Tibial artery (tissue), 4 donors: ENCODE measurements at regions not wholly inside any gene's neighbourhood (a gene's known extent, or its start where the extent isn't known, plus 50 kb on each side); places are given as distances from the start of the nearest gene placed in this dataset.

Experiments
- DNase-seq, 2 donors: peaks; one replicate each; pipeline ENCODE4 v3.0.0-alpha.2; 2019
- H3K27ac ChIP-seq, 2 donors: fragments of 200-600 bp; sonication (generic) in 1 of 2; 1 replicate in 1 of 2; 2 replicates in 1 of 2; pipeline ENCODE4 v1.5.1; 2018 to 2019; ENCODE audit warnings: mild to moderate bottlenecking in 1 of 2
- H3K27me3 ChIP-seq, 2 donors: fragments of 200-600 bp; sonication (generic) in 1 of 2; one replicate each; pipeline versions ENCODE4 v1.5.1 to v1.6.0; 2016 to 2019
- H3K36me3 ChIP-seq, 3 donors: fragments of 200-600 bp; sonication (generic) in 2 of 3; one replicate each; pipeline ENCODE4 v1.5.1; 2016 to 2019; ENCODE audit warnings: mild to moderate bottlenecking in 2 of 3
- H3K4me1 ChIP-seq, 4 donors: fragments of 200-600 bp; sonication (generic) in 2 of 4; 1 replicate in 3 of 4; 2 replicates in 1 of 4; pipeline ENCODE4 v1.5.1; 2016 to 2019
- H3K4me3 ChIP-seq, 2 donors: fragments of 200-600 bp; sonication (generic) in 1 of 2; 1 replicate in 1 of 2; 2 replicates in 1 of 2; pipeline ENCODE4 v1.5.1; 2018 to 2019; ENCODE audit warnings: mild to moderate bottlenecking in 2 of 2
- H3K9me3 ChIP-seq, 3 donors: fragments of 200-600 bp; sonication (generic) in 1 of 3; one replicate each; pipeline ENCODE4 v1.5.1; 2016 to 2019
- CTCF ChIP-seq, 2 experiments: fragments of 200-600 bp in 1 of 2; fragments of 450-650 bp in 1 of 2; IDR thresholded peaks; one replicate each; pipeline ENCODE4 v1.5.1; 2017 to 2019; ENCODE audit warnings: antibody characterized with exemption in 2 of 2, mild to moderate bottlenecking in 1 of 2, moderate library complexity in 1 of 2
- intact Hi-C: fragments of 100-400 bp; cut with DNase I; formaldehyde crosslinking; loops from one replicate; pipeline ENCODE4 v1.15.0; 2023; ENCODE audit warnings: low total_unique reads

GRCh38 chr4:38347251-38347650 lies 316.7 kb upstream of the KLF3 start:
- H3K27ac ChIP-seq: no peak overlapping the region
- no peak for TF ChIP-seq CTCF (IDR thresholded peaks at IDR 0.05)
- peaks cover 0 to 12% (median 0%) of the 10 kb centered on the region in 3 donors for H3K9me3 ChIP-seq
- H3K36me3 ChIP-seq: no peaks in the 10 kb centered on the region
- no peak overlapping the region for H3K4me3 ChIP-seq
- H3K4me1 ChIP-seq: no peaks in the 10 kb centered on the region
- no peaks in the 10 kb centered on the region for H3K27me3 ChIP-seq
- intact Hi-C loops: no loop called here
- DNase-seq: no peak

DNA sequence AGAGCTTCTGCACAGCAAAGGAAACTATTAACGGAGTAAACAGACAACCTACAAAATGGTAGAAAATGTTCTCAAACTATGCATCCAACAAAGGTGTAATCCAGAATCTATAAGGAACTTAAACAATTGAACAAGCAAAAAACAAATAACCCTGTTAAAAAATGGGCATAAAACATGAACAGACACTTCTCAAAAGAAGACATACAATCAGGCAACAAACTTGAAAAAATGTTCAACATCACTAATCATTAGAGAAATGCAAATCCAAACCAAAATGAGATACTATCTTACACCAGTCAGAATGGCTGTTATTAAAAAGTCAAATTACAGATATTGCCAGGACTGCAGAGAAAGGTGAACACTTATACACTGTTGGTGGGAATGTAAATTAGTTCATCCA lies 309.6 kb upstream of the KLF3 start:
- H3K36me3 ChIP-seq: no peaks in the 10 kb centered on the region
- no peaks in the 10 kb centered on the region for H3K4me1 ChIP-seq
- no peaks in the 10 kb centered on the region for H3K27me3 ChIP-seq
- H3K9me3 ChIP-seq: peaks cover 0 to 19% (median 0%) of the 10 kb centered on the region in 3 donors
- no peak overlapping the region for H3K4me3 ChIP-seq
- no peak for DNase-seq
- TF ChIP-seq CTCF (IDR thresholded peaks at IDR 0.05): no peak
- H3K27ac ChIP-seq: no peak overlapping the region
- intact Hi-C loops: no loop called here

DNA sequence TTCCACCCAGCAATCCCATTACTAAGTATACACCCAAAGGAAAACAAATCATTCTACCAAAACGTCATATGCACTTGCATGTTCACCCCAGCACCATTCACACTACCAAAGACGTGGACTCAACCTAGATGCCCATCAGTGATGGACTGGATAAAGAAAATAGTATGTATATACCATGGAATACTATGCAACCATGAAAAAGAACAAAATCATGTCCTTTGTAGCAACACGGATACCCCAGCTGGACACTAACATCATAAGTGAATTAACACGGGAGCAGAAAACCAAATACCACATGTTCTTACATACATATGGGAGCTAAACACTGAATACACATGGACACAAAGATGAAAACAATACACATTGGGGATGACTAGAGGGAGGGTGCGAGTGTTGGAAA lies 309.1 kb upstream of the KLF3 start:
- TF ChIP-seq CTCF (IDR thresholded peaks at IDR 0.05): no peak
- H3K27me3 ChIP-seq: no peaks in the 10 kb centered on the region
- no peak for DNase-seq
- H3K4me1 ChIP-seq: no peaks in the 10 kb centered on the region
- no peaks in the 10 kb centered on the region for H3K36me3 ChIP-seq
- H3K9me3 ChIP-seq: peaks cover 0 to 19% (median 0%) of the 10 kb centered on the region in 3 donors
- H3K27ac ChIP-seq: no peak overlapping the region
- intact Hi-C loops: no loop called here
- H3K4me3 ChIP-seq: no peak overlapping the region

- Histone ChIP-seq H3K4me1 (no peaks in the 10 kb centered on the region), H3K4me3 (no peak overlapping the region), H3K27me3 (no peaks in the 10 kb centered on the region), H3K36me3 (no peaks in the 10 kb centered on the region), H3K9me3 (peaks cover 0 to 12% (median 0%) of the 10 kb centered on the region in 3 donors), H3K27ac (no peak overlapping the region)
- TF ChIP-seq CTCF (IDR thresholded peaks at IDR 0.05): no peak
- intact Hi-C loops: no loop called here
- DNase-seq: no peak
These were observed 307.3 kb upstream of the KLF3 start for GRCh38 chr4:38356686-38357085.

GRCh38 chr4:38357546-38357945 lies 306.5 kb upstream of the KLF3 start:
- H3K36me3 ChIP-seq: no peaks in the 10 kb centered on the region
- H3K27me3 ChIP-seq: no peaks in the 10 kb centered on the region
- DNase-seq: no peak
- peaks cover 0 to 4% (median 0%) of the 10 kb centered on the region in 3 donors for H3K9me3 ChIP-seq
- TF ChIP-seq CTCF (IDR thresholded peaks at IDR 0.05): no peak
- no peak overlapping the region for H3K27ac ChIP-seq
- intact Hi-C loops: no loop called here
- no peaks in the 10 kb centered on the region for H3K4me1 ChIP-seq
- H3K4me3 ChIP-seq: no peak overlapping the region

GRCh38 chr4:38359113-38359512 lies 304.9 kb upstream of the KLF3 start:
- no peak overlapping the region for H3K27ac ChIP-seq
- intact Hi-C loops: no loop called here
- no peaks in the 10 kb centered on the region for H3K4me1 ChIP-seq
- no peaks in the 10 kb centered on the region for H3K36me3 ChIP-seq
- no peak for TF ChIP-seq CTCF (IDR thresholded peaks at IDR 0.05)
- no peaks in the 10 kb centered on the region for H3K27me3 ChIP-seq
- no peak for DNase-seq
- H3K9me3 ChIP-seq: no peaks in the 10 kb centered on the region
- no peak overlapping the region for H3K4me3 ChIP-seq
